ENCODE measurements at regions not wholly inside any gene's neighbourhood (a gene's known extent, or its start where the extent isn't known, plus 50 kb on each side); places are given as distances from the start of the nearest gene placed in this dataset.

DNA sequence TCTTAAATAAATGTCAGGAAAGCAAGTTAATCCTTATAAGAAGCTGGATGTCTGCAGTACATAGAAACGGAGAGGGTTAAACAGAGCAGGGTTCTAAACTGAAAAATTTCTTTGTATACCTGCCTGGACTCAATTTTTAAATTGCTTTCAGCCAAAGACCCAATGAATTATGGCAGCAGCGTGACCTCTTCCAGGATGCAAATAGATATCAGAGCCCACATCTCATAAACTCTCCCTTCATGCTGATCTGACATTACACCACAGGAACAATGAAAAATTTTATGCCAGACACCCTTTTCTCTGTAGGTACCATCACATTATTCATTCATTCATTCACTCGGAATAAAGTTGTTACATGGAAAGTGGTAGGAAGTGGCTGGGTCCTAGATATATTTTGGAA, 236.4 kb downstream of the NUF2 start:
- Mint-ChIP-seq H3K27me3 (ENCODE audit: low read depth) (peaks cover 11% of the 10 kb centered on the region), H3K4me1 (ENCODE audit: low read depth) (no peaks in the 10 kb centered on the region), H3K36me3 (ENCODE audit: low read depth) (no peaks in the 10 kb centered on the region), H3K9me3 (ENCODE audit: low read depth) (peaks cover 5% of the 10 kb centered on the region), H3K4me3 (ENCODE audit: unreplicated experiment) (no peak overlapping the region), H3K27ac (ENCODE audit: unreplicated experiment) (no peak overlapping the region)
- TF ChIP-seq, protein P1, sequence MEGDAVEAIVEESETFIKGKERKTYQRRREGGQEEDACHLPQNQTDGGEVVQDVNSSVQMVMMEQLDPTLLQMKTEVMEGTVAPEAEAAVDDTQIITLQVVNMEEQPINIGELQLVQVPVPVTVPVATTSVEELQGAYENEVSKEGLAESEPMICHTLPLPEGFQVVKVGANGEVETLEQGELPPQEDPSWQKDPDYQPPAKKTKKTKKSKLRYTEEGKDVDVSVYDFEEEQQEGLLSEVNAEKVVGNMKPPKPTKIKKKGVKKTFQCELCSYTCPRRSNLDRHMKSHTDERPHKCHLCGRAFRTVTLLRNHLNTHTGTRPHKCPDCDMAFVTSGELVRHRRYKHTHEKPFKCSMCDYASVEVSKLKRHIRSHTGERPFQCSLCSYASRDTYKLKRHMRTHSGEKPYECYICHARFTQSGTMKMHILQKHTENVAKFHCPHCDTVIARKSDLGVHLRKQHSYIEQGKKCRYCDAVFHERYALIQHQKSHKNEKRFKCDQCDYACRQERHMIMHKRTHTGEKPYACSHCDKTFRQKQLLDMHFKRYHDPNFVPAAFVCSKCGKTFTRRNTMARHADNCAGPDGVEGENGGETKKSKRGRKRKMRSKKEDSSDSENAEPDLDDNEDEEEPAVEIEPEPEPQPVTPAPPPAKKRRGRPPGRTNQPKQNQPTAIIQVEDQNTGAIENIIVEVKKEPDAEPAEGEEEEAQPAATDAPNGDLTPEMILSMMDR (IDR thresholded peaks at IDR 0.05): no peak
- no peak for DNase-seq (ENCODE audit: low spot score)

DNA sequence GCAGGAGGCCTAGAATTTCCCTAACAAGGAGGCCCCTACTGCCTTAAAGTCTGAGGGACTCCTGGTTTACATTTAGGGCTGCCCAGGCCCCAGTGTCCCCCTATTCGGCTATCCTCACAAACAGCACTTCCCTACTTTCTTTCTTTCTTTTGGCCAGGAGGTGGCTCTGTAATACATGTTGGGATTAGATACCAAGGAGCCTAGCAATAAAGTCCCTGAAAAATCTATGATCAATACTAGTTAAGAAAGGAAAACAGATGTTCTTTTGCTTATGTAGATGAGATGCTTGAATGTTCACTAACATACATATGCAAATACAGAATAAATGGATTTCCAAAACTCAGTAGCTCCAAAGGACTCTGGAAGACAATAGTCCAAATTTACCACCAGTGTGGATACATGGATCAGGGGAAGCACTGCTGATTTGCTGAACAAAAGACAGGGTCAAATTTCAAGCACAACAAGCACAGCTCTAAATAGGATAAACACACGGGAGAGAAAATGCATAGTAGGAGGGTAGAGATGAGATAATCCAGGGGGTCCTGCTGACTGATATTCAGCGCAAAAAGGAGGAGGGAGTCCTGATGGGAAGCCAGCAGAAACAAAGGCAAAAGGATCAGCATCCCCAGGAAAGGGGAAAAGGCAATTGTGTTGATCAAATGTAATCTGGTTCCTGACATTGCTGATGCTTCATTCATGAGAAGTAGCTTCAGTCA, 240.0 kb downstream of the NUF2 start:
- H3K27me3 Mint-ChIP-seq (ENCODE audit: low read depth): peaks cover 16% of the 10 kb centered on the region
- DNase-seq (ENCODE audit: low spot score): no peak
- no peak overlapping the region for H3K27ac Mint-ChIP-seq (ENCODE audit: unreplicated experiment)
- no peaks in the 10 kb centered on the region for H3K36me3 Mint-ChIP-seq (ENCODE audit: low read depth)
- no peaks in the 10 kb centered on the region for H3K4me1 Mint-ChIP-seq (ENCODE audit: low read depth)
- no peak overlapping the region for H3K4me3 Mint-ChIP-seq (ENCODE audit: unreplicated experiment)
- no peaks in the 10 kb centered on the region for H3K9me3 Mint-ChIP-seq (ENCODE audit: low read depth)
- TF ChIP-seq, protein P1 (IDR thresholded peaks at IDR 0.05): peak; percentile 66

DNA sequence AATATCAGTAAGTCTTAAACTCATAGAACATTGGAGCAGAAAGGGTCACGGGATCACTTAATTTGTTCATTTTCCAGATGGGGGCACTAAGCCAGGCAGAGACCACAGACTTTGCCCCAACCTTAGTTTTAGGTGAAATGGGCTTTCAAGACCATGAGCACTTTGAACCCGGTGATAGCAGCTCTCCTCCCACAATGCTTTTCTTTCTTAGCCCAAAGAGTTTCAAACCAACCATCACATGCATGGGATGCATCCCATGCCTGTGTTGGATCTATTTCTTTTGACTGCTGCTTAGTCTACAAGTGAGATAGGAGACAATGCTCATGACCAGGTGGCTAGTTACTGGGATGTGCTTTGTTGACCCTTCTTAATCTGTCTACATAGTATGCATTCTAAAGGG, 240.6 kb downstream of the NUF2 start:
- TF ChIP-seq, protein P1 (IDR thresholded peaks at IDR 0.05): no peak

DNA sequence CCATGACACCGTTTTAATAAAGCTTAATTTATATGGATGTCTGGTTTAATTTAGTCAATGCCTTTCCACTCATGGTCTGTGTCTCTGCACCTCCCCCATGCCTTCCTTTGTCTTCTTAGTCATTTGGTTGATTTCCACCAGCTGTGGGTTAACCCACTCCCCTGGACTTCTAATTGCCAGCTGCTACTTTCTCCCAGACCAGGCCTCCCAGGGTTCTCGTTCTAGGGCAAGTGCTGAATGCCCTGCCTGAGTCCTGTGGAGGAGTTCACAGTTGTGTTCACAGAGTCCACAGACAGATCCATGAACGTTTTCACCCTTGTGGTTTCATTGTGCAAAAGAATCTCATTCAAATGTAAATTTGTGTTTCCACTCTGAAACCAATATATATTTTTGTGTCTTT, 243.4 kb downstream of the NUF2 start:
- H3K9me3 Mint-ChIP-seq (ENCODE audit: low read depth): no peaks in the 10 kb centered on the region

More for the DNA sequence above, 240.6 kb downstream of the NUF2 start:
- Mint-ChIP-seq H3K9me3 (ENCODE audit: low read depth) (no peaks in the 10 kb centered on the region), H3K4me1 (ENCODE audit: low read depth) (no peaks in the 10 kb centered on the region), H3K4me3 (ENCODE audit: unreplicated experiment) (no peak overlapping the region), H3K27me3 (ENCODE audit: low read depth) (peaks cover 16% of the 10 kb centered on the region), H3K36me3 (ENCODE audit: low read depth) (no peaks in the 10 kb centered on the region), H3K27ac (ENCODE audit: unreplicated experiment) (no peak overlapping the region)
- no peak for DNase-seq (ENCODE audit: low spot score)

DNA sequence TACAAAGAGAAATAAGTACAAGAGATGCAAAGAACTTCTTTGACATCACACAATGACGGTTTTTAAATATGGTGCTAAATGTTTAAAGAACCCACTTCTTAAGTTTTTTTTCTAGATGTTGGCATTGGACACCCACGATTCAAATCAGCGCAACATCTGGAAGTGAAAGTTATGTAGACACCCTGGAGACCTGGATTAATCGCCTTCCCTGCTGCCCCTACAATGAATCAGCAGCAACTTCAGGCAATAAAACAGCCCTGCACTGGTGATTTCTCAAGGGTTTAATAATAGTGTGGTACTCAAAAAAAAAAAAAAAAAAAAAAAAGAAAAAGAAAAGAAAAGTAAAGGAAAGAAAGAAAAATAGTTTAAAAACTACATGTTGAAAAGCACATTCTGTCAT, 248.3 kb downstream of the NUF2 start:
- no peak overlapping the region for H3K4me3 Mint-ChIP-seq (ENCODE audit: unreplicated experiment)
- H3K27ac Mint-ChIP-seq (ENCODE audit: unreplicated experiment): no peak overlapping the region
- H3K36me3 Mint-ChIP-seq (ENCODE audit: low read depth): no peaks in the 10 kb centered on the region
- peaks cover 17% of the 10 kb centered on the region for H3K27me3 Mint-ChIP-seq (ENCODE audit: low read depth)
- no peaks in the 10 kb centered on the region for H3K4me1 Mint-ChIP-seq (ENCODE audit: low read depth)
- no peak for DNase-seq (ENCODE audit: low spot score)
- TF ChIP-seq, protein P1 (IDR thresholded peaks at IDR 0.05): no peak
- H3K9me3 Mint-ChIP-seq (ENCODE audit: low read depth): no peaks in the 10 kb centered on the region

More for the DNA sequence above, 243.4 kb downstream of the NUF2 start:
- Mint-ChIP-seq H3K36me3 (ENCODE audit: low read depth) (no peaks in the 10 kb centered on the region), H3K27ac (ENCODE audit: unreplicated experiment) (no peak overlapping the region), H3K4me3 (ENCODE audit: unreplicated experiment) (no peak overlapping the region), H3K4me1 (ENCODE audit: low read depth) (no peaks in the 10 kb centered on the region), H3K27me3 (ENCODE audit: low read depth) (peaks cover 20% of the 10 kb centered on the region)
- TF ChIP-seq, protein P1 (IDR thresholded peaks at IDR 0.05): no peak
- no peak for DNase-seq (ENCODE audit: low spot score)
